WERI-Rb-1 (cell line): ENCODE measurements at regions not wholly inside any gene's neighbourhood (a gene's known extent, or its start where the extent isn't known, plus 50 kb on each side); places are given as distances from the start of the nearest gene placed in this dataset.
A peak's percentile ranks its signal among the peaks of the same experiment; 100 is the strongest.

Experiments
- DNase-seq: peaks from one replicate; pipeline ENCODE4 v3.0.0-alpha.2; 2020
- H3K27ac ChIP-seq: fragments of 250-450 bp; sonication (Bioruptor Pico); 2 replicates; pipeline ENCODE4 v1.5.1; 2020; ENCODE audit warnings: mild to moderate bottlenecking, moderate library complexity
- H3K27me3 ChIP-seq: fragments of 250-450 bp; sonication (Bioruptor Pico); 2 replicates; pipeline ENCODE4 v1.5.1; 2021; ENCODE audit warnings: mild to moderate bottlenecking, low read depth, moderate library complexity; ENCODE audit not compliant: insufficient read depth, severe bottlenecking
- H3K36me3 ChIP-seq: fragments of 250-450 bp; sonication (Bioruptor Pico); 2 replicates; pipeline ENCODE4 v1.5.1; 2020; ENCODE audit warnings: mild to moderate bottlenecking, moderate library complexity
- H3K4me3 ChIP-seq: 2 replicates; pipeline ENCODE4 v1.5.1; 2011; ENCODE audit warnings: low read depth, mild to moderate bottlenecking, control low read depth, low read length
- H3K9me3 ChIP-seq: fragments of 250-450 bp; sonication (Bioruptor Pico); 2 replicates; pipeline ENCODE4 v1.5.1; 2021; ENCODE audit warnings: mild to moderate bottlenecking, moderate library complexity; ENCODE audit not compliant: severe bottlenecking
- TF ChIP-seq, protein P1 (sequence below): IDR thresholded peaks from 2 replicates; pipeline ENCODE4 v1.5.1; 2011; ENCODE audit warnings: low read depth, mild to moderate bottlenecking, control low read depth, inconsistent platforms, low read length

DNA sequence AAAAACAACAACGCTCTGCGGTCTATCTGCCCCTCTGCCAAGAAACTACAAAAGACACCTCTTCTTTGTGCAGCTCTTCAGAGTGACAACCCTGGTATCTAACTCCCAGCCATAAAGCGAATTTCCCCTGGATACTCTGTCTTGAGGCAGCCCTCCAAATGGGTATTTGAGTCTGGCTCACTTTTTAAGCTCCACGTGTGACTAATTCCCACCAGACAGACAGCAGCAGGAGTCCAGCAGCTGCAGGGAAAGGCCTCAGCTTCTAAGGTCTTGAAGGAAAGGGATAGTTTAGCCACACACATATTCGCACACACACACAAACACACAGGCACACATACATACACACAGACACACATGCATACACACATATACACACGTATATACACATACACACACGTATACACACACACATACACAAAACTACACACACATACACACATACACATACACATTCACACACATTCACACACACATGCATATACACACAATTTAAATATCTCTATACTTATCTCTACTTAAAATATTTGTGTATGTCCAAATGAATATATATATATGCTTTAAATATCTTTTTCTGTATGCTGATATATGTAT, 188.8 kb downstream of the TSHZ3 start:
- no peak overlapping the region for H3K27ac ChIP-seq
- DNase-seq = no peak
- TF ChIP-seq, protein P1, sequence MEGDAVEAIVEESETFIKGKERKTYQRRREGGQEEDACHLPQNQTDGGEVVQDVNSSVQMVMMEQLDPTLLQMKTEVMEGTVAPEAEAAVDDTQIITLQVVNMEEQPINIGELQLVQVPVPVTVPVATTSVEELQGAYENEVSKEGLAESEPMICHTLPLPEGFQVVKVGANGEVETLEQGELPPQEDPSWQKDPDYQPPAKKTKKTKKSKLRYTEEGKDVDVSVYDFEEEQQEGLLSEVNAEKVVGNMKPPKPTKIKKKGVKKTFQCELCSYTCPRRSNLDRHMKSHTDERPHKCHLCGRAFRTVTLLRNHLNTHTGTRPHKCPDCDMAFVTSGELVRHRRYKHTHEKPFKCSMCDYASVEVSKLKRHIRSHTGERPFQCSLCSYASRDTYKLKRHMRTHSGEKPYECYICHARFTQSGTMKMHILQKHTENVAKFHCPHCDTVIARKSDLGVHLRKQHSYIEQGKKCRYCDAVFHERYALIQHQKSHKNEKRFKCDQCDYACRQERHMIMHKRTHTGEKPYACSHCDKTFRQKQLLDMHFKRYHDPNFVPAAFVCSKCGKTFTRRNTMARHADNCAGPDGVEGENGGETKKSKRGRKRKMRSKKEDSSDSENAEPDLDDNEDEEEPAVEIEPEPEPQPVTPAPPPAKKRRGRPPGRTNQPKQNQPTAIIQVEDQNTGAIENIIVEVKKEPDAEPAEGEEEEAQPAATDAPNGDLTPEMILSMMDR = no peak
- no peak overlapping the region for H3K4me3 ChIP-seq
- H3K36me3 ChIP-seq = no peaks in the 10 kb centered on the region
- no peaks in the 10 kb centered on the region for H3K27me3 ChIP-seq
- H3K9me3 ChIP-seq = no peaks in the 10 kb centered on the region

DNA sequence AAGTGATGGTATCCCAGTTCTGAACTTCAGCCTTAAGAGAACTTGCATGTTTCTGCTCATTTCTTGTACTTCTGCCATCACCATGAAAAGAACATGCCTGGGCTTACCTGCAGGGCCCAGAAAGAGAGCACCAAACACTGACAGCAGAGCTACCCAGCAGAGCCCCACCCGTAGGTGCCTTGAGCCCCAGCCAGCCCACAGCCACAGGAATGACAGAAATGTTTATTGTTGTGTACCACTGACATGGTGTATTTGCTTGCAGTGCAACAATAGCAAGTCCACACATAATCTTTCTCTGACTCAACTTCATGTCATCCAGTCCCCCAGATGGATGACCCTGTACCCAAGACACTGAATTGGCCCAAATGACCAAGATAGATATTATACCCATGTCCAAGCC, 195.2 kb downstream of the TSHZ3 start:
- Histone ChIP-seq H3K27me3 (no peaks in the 10 kb centered on the region), H3K36me3 (no peaks in the 10 kb centered on the region), H3K9me3 (no peaks in the 10 kb centered on the region), H3K4me3 (no peak overlapping the region), H3K27ac (no peak overlapping the region)
- DNase-seq = no peak
- TF ChIP-seq, protein P1 = no peak

DNA sequence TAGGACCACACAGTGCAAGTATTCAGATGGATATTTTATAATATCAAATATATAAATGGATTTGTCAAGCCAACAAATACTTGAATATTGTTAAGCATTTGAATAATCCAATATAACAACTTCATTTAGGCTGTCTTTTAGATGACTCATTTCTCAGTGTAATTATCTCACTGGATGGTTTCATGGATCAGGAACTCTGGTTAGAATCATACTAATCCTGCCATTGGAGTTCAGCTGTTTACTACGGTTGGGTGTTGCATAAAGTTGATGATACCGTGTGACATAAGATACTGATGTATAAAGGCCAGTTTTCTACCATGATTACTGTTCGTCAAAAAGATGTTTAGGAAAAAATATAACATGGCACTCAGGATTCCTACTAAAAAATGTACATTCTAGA, 196.3 kb downstream of the TSHZ3 start:
- Histone ChIP-seq H3K27ac (no peak overlapping the region), H3K36me3 (no peaks in the 10 kb centered on the region), H3K9me3 (no peaks in the 10 kb centered on the region), H3K4me3 (no peak overlapping the region), H3K27me3 (no peaks in the 10 kb centered on the region)
- DNase-seq = no peak
- TF ChIP-seq, protein P1 = no peak

DNA sequence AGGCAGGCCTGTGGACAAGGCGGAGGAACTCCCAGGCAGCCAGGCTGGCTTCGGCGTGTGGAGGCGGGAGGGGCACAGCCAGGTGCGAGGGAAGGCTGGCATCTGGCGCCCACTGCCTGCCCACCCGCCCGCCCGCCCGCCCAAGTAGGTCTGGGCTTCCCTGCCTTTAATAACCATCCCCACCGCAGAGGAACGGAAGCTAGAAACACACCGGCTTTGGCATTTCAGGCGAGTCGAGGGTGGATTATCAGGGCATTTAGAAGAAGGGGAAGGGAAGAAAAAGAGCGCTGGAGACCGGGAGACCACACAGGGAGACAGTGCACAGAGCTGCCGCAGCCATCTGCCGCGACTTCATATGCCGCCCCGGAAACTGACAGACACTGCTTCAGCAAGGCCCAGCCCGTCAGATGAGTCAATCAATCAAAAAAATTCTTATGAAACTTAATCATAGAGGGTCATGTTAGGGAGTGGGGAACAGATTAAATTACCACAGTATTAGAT, 199.7 kb downstream of the TSHZ3 start:
- Histone ChIP-seq H3K9me3 (no peaks in the 10 kb centered on the region), H3K27ac (peak overlapping the region; percentile 45), H3K27me3 (no peaks in the 10 kb centered on the region), H3K36me3 (no peaks in the 10 kb centered on the region), H3K4me3 (0 out of 2 replicates have a peak overlapping the region, but pooled peaks have one; percentile 13)
- peak; percentile 64 for DNase-seq
- TF ChIP-seq, protein P1 = no peak

DNA sequence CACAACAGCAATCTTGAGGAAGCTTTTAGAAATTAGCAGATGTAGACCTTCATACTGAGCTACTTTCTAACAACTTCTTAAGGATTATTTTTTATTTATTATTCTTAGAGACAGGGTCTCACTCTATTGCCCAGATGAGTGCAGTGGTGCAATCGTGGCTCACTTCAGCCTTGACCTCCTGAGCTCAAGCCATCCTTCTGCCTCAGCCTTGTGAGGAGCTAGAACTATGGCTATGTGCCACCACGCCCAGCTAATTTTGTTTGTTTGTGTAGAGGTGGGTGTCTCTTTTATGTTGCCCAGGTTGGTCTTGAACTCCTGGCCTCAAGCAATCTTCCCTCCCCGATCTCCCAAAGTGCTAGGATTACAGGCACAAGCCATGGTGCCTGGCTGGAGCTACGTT, 200.6 kb downstream of the TSHZ3 start:
- no peak for DNase-seq
- TF ChIP-seq, protein P1 = no peak
- H3K9me3 ChIP-seq = no peaks in the 10 kb centered on the region
- H3K4me3 ChIP-seq = no peak overlapping the region
- no peaks in the 10 kb centered on the region for H3K36me3 ChIP-seq
- H3K27me3 ChIP-seq = no peaks in the 10 kb centered on the region
- H3K27ac ChIP-seq = no peak overlapping the region

DNA sequence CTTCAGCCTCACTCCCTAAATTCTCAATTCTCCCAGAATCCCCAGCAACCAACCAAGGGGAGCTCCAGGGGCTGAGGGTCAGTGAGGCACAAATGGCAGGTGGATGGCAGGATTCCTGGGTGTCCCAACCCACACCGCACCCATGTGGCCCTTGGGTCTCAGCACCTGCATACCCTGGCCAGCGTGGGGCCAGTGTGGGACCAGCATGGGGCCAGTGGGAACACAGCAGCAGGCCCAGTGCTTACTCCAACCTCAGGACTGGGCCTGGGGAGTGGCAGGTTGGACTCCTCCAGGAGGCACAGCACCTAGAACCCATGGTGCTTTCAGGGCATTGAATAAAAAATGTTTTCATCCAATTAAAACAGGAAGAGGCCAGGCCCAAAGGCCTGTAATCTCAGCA, 202.0 kb downstream of the TSHZ3 start:
- Histone ChIP-seq H3K9me3 (no peaks in the 10 kb centered on the region), H3K4me3 (no peak overlapping the region), H3K36me3 (no peaks in the 10 kb centered on the region), H3K27ac (no peak overlapping the region), H3K27me3 (no peaks in the 10 kb centered on the region)
- TF ChIP-seq, protein P1 = no peak
- DNase-seq = no peak
